Gastroesophageal sphincter (tissue), 3 donors: ENCODE measurements at regions not wholly inside any gene's neighbourhood (a gene's known extent, or its start where the extent isn't known, plus 50 kb on each side); places are given as distances from the start of the nearest gene placed in this dataset.

ENCODE experiments used
- EP300 ChIP-seq: sonication (generic); formaldehyde crosslinking; IDR thresholded peaks from one replicate; pipeline ENCODE4 v1.6.1; 2017; ENCODE audit warnings: antibody characterized with exemption, mild to moderate bottlenecking
- POLR2A ChIP-seq, 2 donors: fragments of 450-650 bp; IDR thresholded peaks; one replicate each; pipeline ENCODE4 v1.6.1; 2017; ENCODE audit warnings: antibody characterized with exemption in 2 of 2, mild to moderate bottlenecking in 2 of 2, moderate library complexity in 1 of 2
- POLR2AphosphoS5 ChIP-seq: sonication (generic); formaldehyde crosslinking; IDR thresholded peaks from one replicate; pipeline ENCODE4 v1.6.1; 2017; ENCODE audit warnings: antibody characterized with exemption
- TF ChIP-seq, protein P1 (sequence below), 4 experiments: fragments of 200-600 bp in 2 of 4; fragments of 450-650 bp in 2 of 4; sonication (generic) in 1 of 4; IDR thresholded peaks; one replicate each; pipeline ENCODE4 v1.5.1; 2017 to 2019; ENCODE audit warnings: antibody characterized with exemption in 4 of 4, mild to moderate bottlenecking in 2 of 4, moderate library complexity in 2 of 4

DNA sequence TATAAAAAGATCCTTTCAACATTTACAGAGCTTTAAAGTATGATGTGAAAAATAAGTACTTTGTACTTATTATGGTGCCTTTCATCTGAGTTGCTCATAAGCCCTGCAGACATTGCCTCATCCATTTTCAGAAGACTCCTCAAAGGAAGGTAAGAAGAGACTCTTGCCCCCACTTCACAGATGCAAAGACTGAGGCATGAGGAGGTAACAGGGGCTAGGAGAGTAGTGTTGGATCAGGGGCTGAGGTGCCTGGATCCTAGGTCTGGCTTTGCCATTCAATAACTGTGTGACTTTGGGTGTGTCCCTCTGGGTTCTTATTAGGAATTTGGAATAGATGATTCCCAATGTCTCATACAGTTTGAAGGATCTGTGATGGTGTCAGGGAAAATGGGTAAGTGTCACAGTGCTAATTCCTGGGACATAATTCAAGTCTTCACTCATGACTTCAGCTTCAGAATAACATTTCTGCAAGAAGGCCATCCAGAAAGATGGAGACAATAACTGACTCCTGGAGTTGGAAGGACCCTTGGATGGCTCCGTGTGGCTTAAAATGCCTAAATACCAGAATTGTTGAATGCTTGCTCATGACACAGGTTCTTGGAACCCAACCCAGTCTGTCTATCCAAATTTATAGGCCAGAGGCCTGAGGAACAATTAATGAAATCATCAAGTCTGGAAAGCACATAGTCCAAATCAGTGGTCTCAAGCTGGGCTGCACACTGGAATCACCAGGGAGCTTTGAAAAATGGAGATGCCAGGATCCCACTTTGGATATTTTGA lies 93.1 kb upstream of the RUNX1 start:
- TF ChIP-seq, protein P1, sequence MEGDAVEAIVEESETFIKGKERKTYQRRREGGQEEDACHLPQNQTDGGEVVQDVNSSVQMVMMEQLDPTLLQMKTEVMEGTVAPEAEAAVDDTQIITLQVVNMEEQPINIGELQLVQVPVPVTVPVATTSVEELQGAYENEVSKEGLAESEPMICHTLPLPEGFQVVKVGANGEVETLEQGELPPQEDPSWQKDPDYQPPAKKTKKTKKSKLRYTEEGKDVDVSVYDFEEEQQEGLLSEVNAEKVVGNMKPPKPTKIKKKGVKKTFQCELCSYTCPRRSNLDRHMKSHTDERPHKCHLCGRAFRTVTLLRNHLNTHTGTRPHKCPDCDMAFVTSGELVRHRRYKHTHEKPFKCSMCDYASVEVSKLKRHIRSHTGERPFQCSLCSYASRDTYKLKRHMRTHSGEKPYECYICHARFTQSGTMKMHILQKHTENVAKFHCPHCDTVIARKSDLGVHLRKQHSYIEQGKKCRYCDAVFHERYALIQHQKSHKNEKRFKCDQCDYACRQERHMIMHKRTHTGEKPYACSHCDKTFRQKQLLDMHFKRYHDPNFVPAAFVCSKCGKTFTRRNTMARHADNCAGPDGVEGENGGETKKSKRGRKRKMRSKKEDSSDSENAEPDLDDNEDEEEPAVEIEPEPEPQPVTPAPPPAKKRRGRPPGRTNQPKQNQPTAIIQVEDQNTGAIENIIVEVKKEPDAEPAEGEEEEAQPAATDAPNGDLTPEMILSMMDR (IDR thresholded peaks at IDR 0.05): no peak
- no peak for TF ChIP-seq POLR2A (IDR thresholded peaks at IDR 0.05)
- TF ChIP-seq POLR2AphosphoS5: no peak
- TF ChIP-seq EP300: no peak
